Transverse colon (tissue), 1 donor: ENCODE measurements at regions not wholly inside any gene's neighbourhood (a gene's known extent, or its start where the extent isn't known, plus 50 kb on each side); places are given as distances from the start of the nearest gene placed in this dataset.

ENCODE experiments used
- EP300 ChIP-seq: sonication (generic); formaldehyde crosslinking; IDR thresholded peaks from one replicate; pipeline ENCODE4 v1.6.1; 2017; ENCODE audit warnings: antibody characterized with exemption, low read depth
- POLR2A ChIP-seq: fragments of 450-650 bp; IDR thresholded peaks from one replicate; pipeline ENCODE4 v1.6.1; 2016; ENCODE audit warnings: antibody characterized with exemption, mild to moderate bottlenecking, moderate library complexity

GRCh38 chr1:68319907-68320306, 87.6 kb upstream of the WLS start:
- TF ChIP-seq EP300: no peak
- TF ChIP-seq POLR2A: no peak
